ENCODE measurements at regions not wholly inside any gene's neighbourhood (a gene's known extent, or its start where the extent isn't known, plus 50 kb on each side); places are given as distances from the start of the nearest gene placed in this dataset.

DNA sequence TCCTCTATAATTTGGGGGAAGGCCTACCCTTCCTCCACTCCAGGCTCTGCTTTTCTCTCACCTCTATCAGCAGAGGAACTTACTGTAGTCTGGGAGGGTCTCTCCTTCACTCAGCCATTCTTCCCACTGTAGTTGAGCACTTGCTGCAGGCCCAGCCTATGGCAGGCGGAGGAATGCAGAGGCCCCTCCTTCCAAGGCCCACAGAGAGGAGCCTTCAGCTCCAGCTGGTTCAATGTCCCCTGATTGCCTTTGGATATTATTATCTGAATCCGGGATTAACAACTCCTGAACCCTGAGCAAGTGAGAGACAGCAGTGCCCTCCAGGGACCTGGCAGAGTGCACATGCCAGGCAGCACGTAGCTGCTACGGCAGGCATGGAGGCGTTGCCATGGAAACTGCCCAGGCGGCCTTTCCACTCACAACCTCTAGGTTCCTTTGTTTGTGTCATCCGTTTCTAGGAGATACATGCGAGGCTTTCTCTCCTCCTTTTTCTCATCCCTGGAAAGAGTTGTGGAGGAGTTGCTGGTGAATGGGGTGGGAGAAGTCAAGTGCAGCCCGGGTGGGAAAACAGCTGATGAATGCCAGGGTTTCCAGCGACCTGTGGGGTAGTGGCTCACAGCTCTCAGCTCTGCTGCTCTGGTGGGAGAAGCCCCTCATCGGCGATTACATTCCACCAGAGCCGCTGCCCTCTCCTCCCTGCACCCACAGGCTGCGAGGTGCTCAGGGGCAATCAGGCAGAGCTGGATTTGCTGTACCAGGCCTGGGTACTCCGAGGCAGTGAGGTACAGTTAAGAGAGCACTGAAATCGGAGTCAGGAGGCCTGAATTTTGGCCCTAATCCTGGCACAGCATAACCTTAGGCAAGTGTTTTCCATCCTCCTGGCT lies 55.3 kb upstream of the HK2 start:
- TF ChIP-seq, protein P1, sequence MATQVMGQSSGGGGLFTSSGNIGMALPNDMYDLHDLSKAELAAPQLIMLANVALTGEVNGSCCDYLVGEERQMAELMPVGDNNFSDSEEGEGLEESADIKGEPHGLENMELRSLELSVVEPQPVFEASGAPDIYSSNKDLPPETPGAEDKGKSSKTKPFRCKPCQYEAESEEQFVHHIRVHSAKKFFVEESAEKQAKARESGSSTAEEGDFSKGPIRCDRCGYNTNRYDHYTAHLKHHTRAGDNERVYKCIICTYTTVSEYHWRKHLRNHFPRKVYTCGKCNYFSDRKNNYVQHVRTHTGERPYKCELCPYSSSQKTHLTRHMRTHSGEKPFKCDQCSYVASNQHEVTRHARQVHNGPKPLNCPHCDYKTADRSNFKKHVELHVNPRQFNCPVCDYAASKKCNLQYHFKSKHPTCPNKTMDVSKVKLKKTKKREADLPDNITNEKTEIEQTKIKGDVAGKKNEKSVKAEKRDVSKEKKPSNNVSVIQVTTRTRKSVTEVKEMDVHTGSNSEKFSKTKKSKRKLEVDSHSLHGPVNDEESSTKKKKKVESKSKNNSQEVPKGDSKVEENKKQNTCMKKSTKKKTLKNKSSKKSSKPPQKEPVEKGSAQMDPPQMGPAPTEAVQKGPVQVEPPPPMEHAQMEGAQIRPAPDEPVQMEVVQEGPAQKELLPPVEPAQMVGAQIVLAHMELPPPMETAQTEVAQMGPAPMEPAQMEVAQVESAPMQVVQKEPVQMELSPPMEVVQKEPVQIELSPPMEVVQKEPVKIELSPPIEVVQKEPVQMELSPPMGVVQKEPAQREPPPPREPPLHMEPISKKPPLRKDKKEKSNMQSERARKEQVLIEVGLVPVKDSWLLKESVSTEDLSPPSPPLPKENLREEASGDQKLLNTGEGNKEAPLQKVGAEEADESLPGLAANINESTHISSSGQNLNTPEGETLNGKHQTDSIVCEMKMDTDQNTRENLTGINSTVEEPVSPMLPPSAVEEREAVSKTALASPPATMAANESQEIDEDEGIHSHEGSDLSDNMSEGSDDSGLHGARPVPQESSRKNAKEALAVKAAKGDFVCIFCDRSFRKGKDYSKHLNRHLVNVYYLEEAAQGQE (tag by site-specific recombination; IDR thresholded peaks at IDR 0.05), result no peak
- no peak for TF ChIP-seq ZNF423 (tag by site-specific recombination; IDR thresholded peaks at IDR 0.05)
- TF ChIP-seq OSR2 (tag by site-specific recombination; IDR thresholded peaks at IDR 0.05), result no peak
- TF ChIP-seq ZXDB (tag by site-specific recombination; IDR thresholded peaks at IDR 0.05), result no peak
- no peak for TF ChIP-seq MYNN (tag by site-specific recombination; IDR thresholded peaks at IDR 0.05; ENCODE audit: borderline replicate concordance)
- no peak for TF ChIP-seq ZBTB1 (tag by site-specific recombination; IDR thresholded peaks at IDR 0.05)
- TF ChIP-seq, protein P2, sequence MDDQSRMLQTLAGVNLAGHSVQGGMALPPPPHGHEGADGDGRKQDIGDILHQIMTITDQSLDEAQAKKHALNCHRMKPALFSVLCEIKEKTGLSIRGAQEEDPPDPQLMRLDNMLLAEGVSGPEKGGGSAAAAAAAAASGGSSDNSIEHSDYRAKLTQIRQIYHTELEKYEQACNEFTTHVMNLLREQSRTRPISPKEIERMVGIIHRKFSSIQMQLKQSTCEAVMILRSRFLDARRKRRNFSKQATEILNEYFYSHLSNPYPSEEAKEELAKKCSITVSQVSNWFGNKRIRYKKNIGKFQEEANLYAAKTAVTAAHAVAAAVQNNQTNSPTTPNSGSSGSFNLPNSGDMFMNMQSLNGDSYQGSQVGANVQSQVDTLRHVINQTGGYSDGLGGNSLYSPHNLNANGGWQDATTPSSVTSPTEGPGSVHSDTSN (CRISPR knock-in tag; IDR thresholded peaks at IDR 0.05), result no peak

Measured in HEK293 (cell line).